ENCODE measurements at regions not wholly inside any gene's neighbourhood (a gene's known extent, or its start where the extent isn't known, plus 50 kb on each side); places are given as distances from the start of the nearest gene placed in this dataset.

DNA sequence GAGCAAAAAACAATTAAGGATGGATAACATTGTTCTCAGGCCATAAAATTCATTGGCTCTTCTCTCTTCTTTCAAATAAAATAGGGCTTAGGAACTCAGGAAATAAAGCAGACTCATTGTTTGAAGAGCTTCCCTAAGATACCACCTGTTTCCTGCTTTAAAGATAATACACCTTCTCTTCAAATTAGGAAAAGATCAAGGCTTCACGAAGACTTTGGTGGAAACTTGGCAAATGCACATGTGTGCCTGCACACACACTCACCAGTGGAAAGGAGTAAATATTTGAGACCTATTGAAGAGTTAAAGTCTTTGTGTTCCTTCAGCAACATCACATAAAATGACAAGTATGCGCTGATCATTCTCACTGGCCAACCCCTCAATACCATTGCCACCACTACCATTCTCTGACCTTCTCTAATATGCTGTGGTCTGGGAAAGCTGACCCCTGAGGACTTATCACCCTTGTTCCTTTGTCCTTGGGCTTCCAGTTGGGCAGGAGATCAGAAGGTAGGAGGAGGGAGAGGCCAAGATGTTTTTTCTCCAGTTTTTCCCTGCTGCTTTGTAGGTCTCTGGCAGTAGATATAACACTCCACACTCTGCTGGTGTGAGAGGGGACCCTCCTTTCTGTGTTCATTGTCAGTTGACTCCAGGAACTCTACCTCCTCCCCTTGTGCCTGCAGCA is 53.5 kb upstream of the SPOPL start:
- TF ChIP-seq CTBP1 (IDR thresholded peaks at IDR 0.05; ENCODE audit: borderline replicate concordance) (no peak), NFRKB (IDR thresholded peaks at IDR 0.05) (no peak), TARDBP (IDR thresholded peaks at IDR 0.05) (no peak), ELF4 (IDR thresholded peaks at IDR 0.05) (no peak), FOXA1 (IDR thresholded peaks at IDR 0.05) (no peak), FOXM1 (IDR thresholded peaks at IDR 0.05; ENCODE audit: borderline replicate concordance) (no peak), SP1 (IDR thresholded peaks at IDR 0.05) (no peak), BHLHE40 (IDR thresholded peaks at IDR 0.05; ENCODE audit: borderline replicate concordance) (no peak), SUZ12 (IDR thresholded peaks at IDR 0.05) (no peak)
